NCI-H2196 (cell line): ENCODE measurements at regions not wholly inside any gene's neighbourhood (a gene's known extent, or its start where the extent isn't known, plus 50 kb on each side); places are given as distances from the start of the nearest gene placed in this dataset.

Experiments used
- DNase-seq: peaks from one replicate; lab custom pipeline; 2025; ENCODE audit not compliant: unreplicated experiment; lab: John Stamatoyannopoulos, UW

- DNase-seq: no peak
Observed at GRCh38 chr5:153099328-153099727, 391.1 kb upstream of the GRIA1 start.

- DNase-seq: no peak
Observed at GRCh38 chr5:153101235-153102180, 389.0 kb upstream of the GRIA1 start.

GRCh38 chr5:153116916-153117315 is 373.6 kb upstream of the GRIA1 start:
- DNase-seq: no peak

GRCh38 chr5:153118018-153118417 is 372.5 kb upstream of the GRIA1 start:
- no peak for DNase-seq

GRCh38 chr5:153122403-153122802 is 368.1 kb upstream of the GRIA1 start:
- DNase-seq: peak; percentile 79

- DNase-seq: no peak
Observed at GRCh38 chr5:153130296-153130695, 360.2 kb upstream of the GRIA1 start.

GRCh38 chr5:153135411-153135810 is 355.1 kb upstream of the GRIA1 start:
- no peak for DNase-seq

- DNase-seq: no peak
Observed at GRCh38 chr5:153136910-153137614, 353.4 kb upstream of the GRIA1 start.

GRCh38 chr5:153147891-153148623 is 342.4 kb upstream of the GRIA1 start:
- DNase-seq: peak; percentile 65

GRCh38 chr5:153148624-153148976 is 341.9 kb upstream of the GRIA1 start:
- DNase-seq: no peak

GRCh38 chr5:153151558-153151957 is 338.9 kb upstream of the GRIA1 start:
- no peak for DNase-seq

GRCh38 chr5:153153086-153153485 is 337.4 kb upstream of the GRIA1 start:
- DNase-seq: no peak

- DNase-seq: no peak
Observed at GRCh38 chr5:153157156-153157555, 333.3 kb upstream of the GRIA1 start.

GRCh38 chr5:153158608-153159007 is 331.9 kb upstream of the GRIA1 start:
- DNase-seq: no peak

- DNase-seq: no peak
Observed at GRCh38 chr5:153159616-153160015, 330.9 kb upstream of the GRIA1 start.

GRCh38 chr5:153168241-153168640 is 322.2 kb upstream of the GRIA1 start:
- no peak for DNase-seq

- no peak for DNase-seq
Observed at GRCh38 chr5:153187503-153187902, 303.0 kb upstream of the GRIA1 start.

GRCh38 chr5:153206361-153206760 is 284.1 kb upstream of the GRIA1 start:
- no peak for DNase-seq

- DNase-seq: no peak
Observed at GRCh38 chr5:153209016-153209415, 281.5 kb upstream of the GRIA1 start.

- no peak for DNase-seq
Observed at GRCh38 chr5:153209687-153210086, 280.8 kb upstream of the GRIA1 start.

GRCh38 chr5:153211076-153211475 is 279.4 kb upstream of the GRIA1 start:
- no peak for DNase-seq

GRCh38 chr5:153212471-153212870 is 278.0 kb upstream of the GRIA1 start:
- DNase-seq: no peak
